ENCODE measurements at regions not wholly inside any gene's neighbourhood (a gene's known extent, or its start where the extent isn't known, plus 50 kb on each side); places are given as distances from the start of the nearest gene placed in this dataset.

DNA sequence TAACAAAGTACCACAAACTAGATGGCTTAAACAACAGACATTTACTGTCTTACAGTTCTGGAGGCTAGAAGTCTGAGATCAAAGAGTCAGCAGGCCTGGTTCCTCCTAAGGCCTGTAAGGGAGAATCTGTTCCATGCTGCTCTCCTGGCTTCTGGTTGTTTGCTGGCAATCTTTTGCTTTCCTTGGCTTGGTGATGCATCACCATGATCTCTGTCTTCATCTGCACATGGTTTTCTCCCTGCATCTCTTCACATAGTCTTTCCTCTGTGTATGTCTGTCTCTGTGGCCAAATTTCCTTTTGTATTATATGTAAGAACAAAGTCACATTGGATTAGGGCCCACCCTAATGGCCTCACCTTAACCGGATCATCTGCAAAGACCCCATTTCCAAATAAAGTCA is 168.5 kb downstream of the CAPZA3 start:
- Histone ChIP-seq H3K27ac (replicated peaks) (no peak overlapping the region), H3K27me3 (ENCODE audit: insufficient read depth, poor library complexity, severe bottlenecking) (no peaks in the 10 kb centered on the region), H3K4me3 (replicated peaks; ENCODE audit: insufficient read depth, low read length) (no peak overlapping the region)
- TF ChIP-seq SPI1 (IDR thresholded peaks at IDR 0.05; ENCODE audit: borderline replicate concordance, low read depth) (no peak), CTCF (IDR thresholded peaks at IDR 0.05; ENCODE audit: insufficient read depth, low read length) (no peak), POLR2AphosphoS5 (IDR thresholded peaks at IDR 0.05; ENCODE audit: low read depth) (no peak), REST (IDR thresholded peaks at IDR 0.05; ENCODE audit: insufficient replicate concordance, low read depth) (no peak), GABPA (IDR thresholded peaks at IDR 0.05; ENCODE audit: low read depth) (no peak)
- no peak for DNase-seq (ENCODE audit: low read depth in 1 of 2, low spot score in 1 of 2)

DNA sequence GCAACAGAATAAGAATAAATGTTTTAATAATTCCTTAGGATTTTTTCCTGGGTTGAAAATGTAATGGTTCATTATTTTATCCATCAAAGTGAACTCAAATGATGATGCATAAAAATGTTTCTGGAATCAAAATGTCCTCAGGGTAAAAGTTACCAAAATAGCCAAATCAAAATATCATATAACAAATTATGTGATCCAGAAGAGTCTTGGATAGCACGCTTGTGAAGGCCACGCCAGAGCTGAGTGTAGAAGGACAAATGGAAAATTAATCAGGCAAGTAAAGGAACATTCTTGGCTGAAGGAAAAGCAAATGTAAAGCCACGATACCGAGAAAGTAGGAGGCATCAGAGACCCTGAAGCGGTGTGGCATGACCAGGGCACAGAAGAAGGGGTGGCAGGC is 169.2 kb downstream of the CAPZA3 start:
- TF ChIP-seq GABPA (IDR thresholded peaks at IDR 0.05; ENCODE audit: low read depth) (no peak), SPI1 (IDR thresholded peaks at IDR 0.05; ENCODE audit: borderline replicate concordance, low read depth) (no peak)
- no peak for DNase-seq (ENCODE audit: low read depth in 1 of 2, low spot score in 1 of 2)
- no peak overlapping the region for H3K27ac ChIP-seq (replicated peaks)
- H3K27me3 ChIP-seq (ENCODE audit: insufficient read depth, poor library complexity, severe bottlenecking), result no peaks in the 10 kb centered on the region
- H3K4me3 ChIP-seq (replicated peaks; ENCODE audit: insufficient read depth, low read length), result no peak overlapping the region

- TF ChIP-seq POLR2AphosphoS5 (IDR thresholded peaks at IDR 0.05; ENCODE audit: low read depth), result no peak
- no peak for TF ChIP-seq SPI1 (IDR thresholded peaks at IDR 0.05; ENCODE audit: borderline replicate concordance, low read depth)
- no peak for TF ChIP-seq CTCF (IDR thresholded peaks at IDR 0.05; ENCODE audit: insufficient read depth, low read length)
- no peak for TF ChIP-seq GABPA (IDR thresholded peaks at IDR 0.05; ENCODE audit: low read depth)
- no peak for TF ChIP-seq REST (IDR thresholded peaks at IDR 0.05; ENCODE audit: insufficient replicate concordance, low read depth)
- no peak for DNase-seq (ENCODE audit: low read depth in 1 of 2, low spot score in 1 of 2)
- Histone ChIP-seq H3K27ac (replicated peaks) (no peak overlapping the region), H3K27me3 (ENCODE audit: insufficient read depth, poor library complexity, severe bottlenecking) (no peaks in the 10 kb centered on the region), H3K4me3 (replicated peaks; ENCODE audit: insufficient read depth, low read length) (no peak overlapping the region)
Observed at GRCh38 chr12:18907728-18908127, 169.8 kb downstream of the CAPZA3 start.

- Histone ChIP-seq H3K27me3 (ENCODE audit: insufficient read depth, poor library complexity, severe bottlenecking) (no peaks in the 10 kb centered on the region), H3K27ac (replicated peaks) (no peak overlapping the region), H3K4me3 (replicated peaks; ENCODE audit: insufficient read depth, low read length) (no peak overlapping the region)
- TF ChIP-seq POLR2AphosphoS5 (IDR thresholded peaks at IDR 0.05; ENCODE audit: low read depth), result no peak
- TF ChIP-seq REST (IDR thresholded peaks at IDR 0.05; ENCODE audit: insufficient replicate concordance, low read depth), result no peak
- TF ChIP-seq CTCF (IDR thresholded peaks at IDR 0.05; ENCODE audit: insufficient read depth, low read length), result no peak
- TF ChIP-seq GABPA (IDR thresholded peaks at IDR 0.05; ENCODE audit: low read depth), result no peak
- TF ChIP-seq SPI1 (IDR thresholded peaks at IDR 0.05; ENCODE audit: borderline replicate concordance, low read depth), result no peak
- DNase-seq (ENCODE audit: low read depth in 1 of 2, low spot score in 1 of 2), result no peak
Observed at GRCh38 chr12:18908191-18908590, 170.3 kb downstream of the CAPZA3 start.

All from HL-60 (cell line).